SK-N-SH treated with all-trans-retinoic acid at 6 μM for 48 hours (cell line): ENCODE measurements at regions not wholly inside any gene's neighbourhood (a gene's known extent, or its start where the extent isn't known, plus 50 kb on each side); places are given as distances from the start of the nearest gene placed in this dataset.
"Not testable (repeated sequence)": the region's sequence is repeated elsewhere in the genome, so short reads cannot be mapped to it uniquely, and the experiment has no call there.

Experiments
- ATAC-seq: fragments of 200-7000 bp; cut with Tn5 transposase; 3 replicates; pipeline ENCODE4 v1.9.1; 2020; ENCODE audit warnings: mild to moderate bottlenecking, moderate library complexity
- ARNTL ChIP-seq: fragments of 450-650 bp; formaldehyde crosslinking; IDR thresholded peaks from 2 replicates; pipeline ENCODE4 v1.5.0; 2020; ENCODE audit warnings: low read depth, mild to moderate bottlenecking, moderate library complexity, borderline replicate concordance
- BACH2 ChIP-seq: fragments of 250-450 bp; sonication (Bioruptor Pico); IDR thresholded peaks from 2 replicates; pipeline ENCODE4 v1.9.0; 2021; ENCODE audit warnings: mild to moderate bottlenecking, borderline replicate concordance
- CREB5 ChIP-seq: fragments of 250-450 bp; sonication (Bioruptor Pico); IDR thresholded peaks from 2 replicates; pipeline ENCODE4 v1.5.1; 2020; ENCODE audit warnings: low read depth, mild to moderate bottlenecking, moderate library complexity
- CSDC2 ChIP-seq: fragments of 250-450 bp; sonication (Bioruptor Pico); IDR thresholded peaks from 2 replicates; pipeline ENCODE4 v1.5.0; 2020; ENCODE audit warnings: mild to moderate bottlenecking, moderate library complexity
- CSRNP3 ChIP-seq: fragments of 250-450 bp; sonication (Bioruptor Pico); IDR thresholded peaks from 2 replicates; pipeline ENCODE4 v1.5.1; 2021; ENCODE audit warnings: mild to moderate bottlenecking, moderate library complexity
- ESRRG ChIP-seq: fragments of 250-450 bp; sonication (Bioruptor Pico); IDR thresholded peaks from 2 replicates; pipeline ENCODE4 v1.6.1; 2021; ENCODE audit warnings: mild to moderate bottlenecking
- GLIS3 ChIP-seq: fragments of 250-450 bp; sonication (Bioruptor Pico); IDR thresholded peaks from 2 replicates; pipeline ENCODE4 v1.5.0; 2020; ENCODE audit warnings: mild to moderate bottlenecking, moderate library complexity
- ISL1 ChIP-seq: fragments of 250-450 bp; sonication (Bioruptor Pico); IDR thresholded peaks from 2 replicates; pipeline ENCODE4 v2.1.2; 2022; ENCODE audit warnings: mild to moderate bottlenecking, moderate library complexity
- OSR1 ChIP-seq: fragments of 250-450 bp; sonication (Bioruptor Pico); IDR thresholded peaks from 2 replicates; pipeline ENCODE4 v1.8.0; 2022; ENCODE audit warnings: moderate library complexity, mild to moderate bottlenecking, inconsistent platforms
- PATZ1 ChIP-seq: fragments of 250-450 bp; sonication (Bioruptor Pico); IDR thresholded peaks from 2 replicates; pipeline ENCODE4 v1.8.0; 2020; ENCODE audit warnings: mild to moderate bottlenecking, moderate library complexity, borderline replicate concordance
- POU6F1 ChIP-seq: fragments of 250-450 bp; sonication (Bioruptor Pico); IDR thresholded peaks from 2 replicates; pipeline ENCODE4 v1.8.0; 2021; ENCODE audit warnings: low read depth, mild to moderate bottlenecking, moderate library complexity, borderline replicate concordance
- PPARA ChIP-seq: fragments of 250-450 bp; sonication (Bioruptor Pico); IDR thresholded peaks from 2 replicates; pipeline ENCODE4 v1.5.0; 2020; ENCODE audit warnings: mild to moderate bottlenecking, borderline replicate concordance
- RARB ChIP-seq: fragments of 250-450 bp; sonication (Bioruptor Pico); IDR thresholded peaks from 2 replicates; pipeline ENCODE4 v1.8.0; 2021; ENCODE audit warnings: mild to moderate bottlenecking, moderate library complexity
- SNAI2 ChIP-seq: fragments of 250-450 bp; sonication (Bioruptor Pico); IDR thresholded peaks from 2 replicates; pipeline ENCODE4 v1.5.0; 2020; ENCODE audit warnings: mild to moderate bottlenecking, moderate library complexity
- TCF4 ChIP-seq: fragments of 250-450 bp; sonication (Bioruptor Pico); IDR thresholded peaks from 2 replicates; pipeline ENCODE4 v1.8.0; 2021; ENCODE audit warnings: mild to moderate bottlenecking, moderate library complexity, borderline replicate concordance
- TOX ChIP-seq: fragments of 250-450 bp; sonication (Bioruptor Pico); IDR thresholded peaks from 2 replicates; pipeline ENCODE4 v1.8.0; 2021; ENCODE audit warnings: mild to moderate bottlenecking, moderate library complexity, borderline replicate concordance
- TSHZ2 ChIP-seq: fragments of 250-450 bp; sonication (Bioruptor Pico); IDR thresholded peaks from 2 replicates; pipeline ENCODE4 v1.5.0; 2020; ENCODE audit warnings: mild to moderate bottlenecking, moderate library complexity
- ZC3H10 ChIP-seq: fragments of 250-450 bp; sonication (Bioruptor Pico); IDR thresholded peaks from 2 replicates; pipeline ENCODE4 v1.5.1; 2021; ENCODE audit warnings: mild to moderate bottlenecking, moderate library complexity
- ZNF70 ChIP-seq: fragments of 450-650 bp; formaldehyde crosslinking; IDR thresholded peaks from 2 replicates; pipeline ENCODE4 v1.5.0; 2020; ENCODE audit warnings: mild to moderate bottlenecking, moderate library complexity
- ZNF8 ChIP-seq: fragments of 450-650 bp; formaldehyde crosslinking; IDR thresholded peaks from 2 replicates; pipeline ENCODE4 v1.5.0; 2020; ENCODE audit warnings: mild to moderate bottlenecking, moderate library complexity

- no peak for TF ChIP-seq BACH2 (CRISPR knock-in tag)
- TF ChIP-seq ZNF8 (CRISPR knock-in tag): no peak
- no peak for TF ChIP-seq CSDC2 (CRISPR knock-in tag)
- no peak for TF ChIP-seq RARB (CRISPR knock-in tag)
- no peak for TF ChIP-seq GLIS3 (CRISPR knock-in tag)
- TF ChIP-seq TCF4 (CRISPR knock-in tag): no peak
- TF ChIP-seq PPARA (CRISPR knock-in tag): no peak
- no peak for TF ChIP-seq POU6F1 (CRISPR knock-in tag)
- no peak for TF ChIP-seq SNAI2 (CRISPR knock-in tag)
- no peak for TF ChIP-seq ARNTL (CRISPR knock-in tag)
Measured at GRCh38 chr12:66755727-66756395, 77.0 kb upstream of the GRIP1 start (continued).

GRCh38 chr12:66756631-66757030 is 77.8 kb upstream of the GRIP1 start:
- TF ChIP-seq CREB5 (CRISPR knock-in tag): no peak
- no peak for TF ChIP-seq BACH2 (CRISPR knock-in tag)
- no peak for TF ChIP-seq ZC3H10
- TF ChIP-seq TCF4 (CRISPR knock-in tag): no peak
- TF ChIP-seq SNAI2 (CRISPR knock-in tag): no peak
- TF ChIP-seq OSR1 (CRISPR knock-in tag): no peak
- no peak for TF ChIP-seq TSHZ2 (CRISPR knock-in tag)
- TF ChIP-seq ESRRG (CRISPR knock-in tag): no peak
- no peak for TF ChIP-seq PATZ1 (CRISPR knock-in tag)
- TF ChIP-seq ARNTL (CRISPR knock-in tag): no peak
- TF ChIP-seq ISL1 (CRISPR knock-in tag): no peak
- TF ChIP-seq PPARA (CRISPR knock-in tag): no peak
- no peak for TF ChIP-seq ZNF70 (CRISPR knock-in tag)
- TF ChIP-seq POU6F1 (CRISPR knock-in tag): no peak
- TF ChIP-seq GLIS3 (CRISPR knock-in tag): no peak
- no peak for TF ChIP-seq TOX (CRISPR knock-in tag)
- TF ChIP-seq CSRNP3 (CRISPR knock-in tag): no peak
- no peak for ATAC-seq

- ATAC-seq: not testable (repeated sequence)
Measured at GRCh38 chr12:66760122-66760521, 81.2 kb upstream of the GRIP1 start.
